Effector memory CD4-positive, alpha-beta T cell (primary cell): ENCODE measurements at regions not wholly inside any gene's neighbourhood (a gene's known extent, or its start where the extent isn't known, plus 50 kb on each side); places are given as distances from the start of the nearest gene placed in this dataset.
"Not testable (repeated sequence)": the region's sequence is repeated elsewhere in the genome, so short reads cannot be mapped to it uniquely, and the experiment has no call there.

Experiments used
- DNase-seq, 3 donors: peaks; one replicate each; pipeline ENCODE4 v3.0.0-alpha.2; 2020
- H3K27ac ChIP-seq: 2 replicates; pipeline ENCODE4 v1.7.0; 2013; ENCODE audit warnings: mild to moderate bottlenecking, low read length, moderate library complexity; ENCODE audit not compliant: insufficient read depth, poor library complexity, severe bottlenecking
- H3K27me3 ChIP-seq: replicated peaks from 2 replicates; pipeline ENCODE4 v1.7.0; 2013; ENCODE audit warnings: mild to moderate bottlenecking, low read length; ENCODE audit not compliant: insufficient read depth, control insufficient read depth, poor library complexity, severe bottlenecking
- H3K36me3 ChIP-seq: 2 replicates; pipeline ENCODE4 v1.7.0; 2013; ENCODE audit warnings: mild to moderate bottlenecking, low read length, moderate library complexity; ENCODE audit not compliant: control insufficient read depth, insufficient read depth
- H3K4me1 ChIP-seq: 2 replicates; pipeline ENCODE4 v1.7.0; 2013; ENCODE audit warnings: low read length, mild to moderate bottlenecking; ENCODE audit not compliant: control insufficient read depth, insufficient read depth, poor library complexity, severe bottlenecking
- H3K4me3 ChIP-seq: 2 replicates; pipeline ENCODE4 v1.7.0; 2013; ENCODE audit warnings: low read length, low read depth, mild to moderate bottlenecking; ENCODE audit not compliant: insufficient read depth, poor library complexity, severe bottlenecking
- H3K9me3 ChIP-seq: 2 replicates; pipeline ENCODE4 v1.7.0; 2013; ENCODE audit warnings: mild to moderate bottlenecking, low read length, moderate library complexity; ENCODE audit not compliant: control insufficient read depth

- H3K9me3 ChIP-seq: no peaks in the 10 kb centered on the region
- H3K4me3 ChIP-seq: no peak overlapping the region
- H3K4me1 ChIP-seq: no peaks in the 10 kb centered on the region
- no peak for DNase-seq
- no peaks in the 10 kb centered on the region for H3K27me3 ChIP-seq
- H3K27ac ChIP-seq: no peak overlapping the region
- H3K36me3 ChIP-seq: no peaks in the 10 kb centered on the region
These were observed 633.9 kb upstream of the LRRTM1 start for GRCh38 chr2:80938463-80938862.

- not testable (repeated sequence) for DNase-seq, H3K4me3 ChIP-seq, H3K36me3 ChIP-seq, H3K9me3 ChIP-seq, H3K4me1 ChIP-seq, H3K27ac ChIP-seq, H3K27me3 ChIP-seq
These were observed 627.3 kb upstream of the LRRTM1 start for GRCh38 chr2:80931820-80932219.

- H3K4me1 ChIP-seq: no peaks in the 10 kb centered on the region
- no peaks in the 10 kb centered on the region for H3K27me3 ChIP-seq
- no peak overlapping the region for H3K27ac ChIP-seq
- DNase-seq: no peak
- H3K36me3 ChIP-seq: no peaks in the 10 kb centered on the region
- no peak overlapping the region for H3K4me3 ChIP-seq
- H3K9me3 ChIP-seq: no peaks in the 10 kb centered on the region
These were observed 626.2 kb upstream of the LRRTM1 start for GRCh38 chr2:80930777-80931176.

- Histone ChIP-seq H3K4me1 (no peaks in the 10 kb centered on the region), H3K4me3 (no peak overlapping the region), H3K27ac (no peak overlapping the region), H3K9me3 (no peaks in the 10 kb centered on the region), H3K27me3 (no peaks in the 10 kb centered on the region), H3K36me3 (no peaks in the 10 kb centered on the region)
- DNase-seq: no peak
These were observed 621.6 kb upstream of the LRRTM1 start for GRCh38 chr2:80926168-80926567.

GRCh38 chr2:80896576-80896975 is 592.0 kb upstream of the LRRTM1 start:
- no peak for DNase-seq
- H3K4me1 ChIP-seq: no peaks in the 10 kb centered on the region
- H3K36me3 ChIP-seq: no peaks in the 10 kb centered on the region
- no peaks in the 10 kb centered on the region for H3K9me3 ChIP-seq
- H3K27me3 ChIP-seq: no peaks in the 10 kb centered on the region
- no peak overlapping the region for H3K27ac ChIP-seq
- H3K4me3 ChIP-seq: no peak overlapping the region

GRCh38 chr2:80894486-80894885 is 589.9 kb upstream of the LRRTM1 start:
- H3K27me3 ChIP-seq: no peaks in the 10 kb centered on the region
- DNase-seq: no peak
- H3K27ac ChIP-seq: no peak overlapping the region
- H3K36me3 ChIP-seq: no peaks in the 10 kb centered on the region
- no peaks in the 10 kb centered on the region for H3K4me1 ChIP-seq
- no peaks in the 10 kb centered on the region for H3K9me3 ChIP-seq
- H3K4me3 ChIP-seq: no peak overlapping the region

GRCh38 chr2:80893711-80894110 is 589.2 kb upstream of the LRRTM1 start:
- no peaks in the 10 kb centered on the region for H3K27me3 ChIP-seq
- no peaks in the 10 kb centered on the region for H3K36me3 ChIP-seq
- H3K4me1 ChIP-seq: no peaks in the 10 kb centered on the region
- DNase-seq: no peak
- no peak overlapping the region for H3K27ac ChIP-seq
- H3K9me3 ChIP-seq: no peaks in the 10 kb centered on the region
- no peak overlapping the region for H3K4me3 ChIP-seq

GRCh38 chr2:80889009-80889408 is 584.5 kb upstream of the LRRTM1 start:
- no peaks in the 10 kb centered on the region for H3K4me1 ChIP-seq
- no peak overlapping the region for H3K4me3 ChIP-seq
- DNase-seq: no peak
- no peaks in the 10 kb centered on the region for H3K36me3 ChIP-seq
- no peaks in the 10 kb centered on the region for H3K9me3 ChIP-seq
- H3K27me3 ChIP-seq: no peaks in the 10 kb centered on the region
- H3K27ac ChIP-seq: no peak overlapping the region

- H3K27ac ChIP-seq: no peak overlapping the region
- no peaks in the 10 kb centered on the region for H3K9me3 ChIP-seq
- no peak overlapping the region for H3K4me3 ChIP-seq
- H3K4me1 ChIP-seq: no peaks in the 10 kb centered on the region
- no peak for DNase-seq
- H3K36me3 ChIP-seq: no peaks in the 10 kb centered on the region
- no peaks in the 10 kb centered on the region for H3K27me3 ChIP-seq
These were observed 583.4 kb upstream of the LRRTM1 start for GRCh38 chr2:80887841-80888378.

- no peaks in the 10 kb centered on the region for H3K9me3 ChIP-seq
- H3K27ac ChIP-seq: no peak overlapping the region
- DNase-seq: no peak
- no peaks in the 10 kb centered on the region for H3K27me3 ChIP-seq
- no peaks in the 10 kb centered on the region for H3K4me1 ChIP-seq
- H3K4me3 ChIP-seq: no peak overlapping the region
- no peaks in the 10 kb centered on the region for H3K36me3 ChIP-seq
These were observed 569.8 kb upstream of the LRRTM1 start for GRCh38 chr2:80874374-80874773.
